ENCODE measurements at regions not wholly inside any gene's neighbourhood (a gene's known extent, or its start where the extent isn't known, plus 50 kb on each side); places are given as distances from the start of the nearest gene placed in this dataset.

DNA sequence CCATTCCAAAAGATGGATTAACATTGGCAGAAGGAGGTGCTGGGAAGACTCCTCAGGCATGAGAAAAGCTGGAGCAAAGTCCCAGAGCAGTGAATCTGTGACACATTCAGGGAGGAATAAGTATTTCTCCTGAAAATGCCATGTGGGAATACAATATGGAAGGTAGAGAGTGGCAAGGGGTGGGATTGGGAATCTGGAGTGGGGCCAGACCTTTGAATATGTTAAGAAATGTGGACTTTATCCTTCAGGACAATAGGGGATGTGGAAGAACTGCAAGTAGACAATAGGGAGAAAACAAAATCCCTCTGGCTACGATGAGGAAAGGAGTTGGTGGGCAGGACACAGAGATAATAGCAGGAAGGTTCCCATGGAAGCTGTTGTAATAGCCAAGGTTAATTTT, 305.6 kb upstream of the TGFBR2 start:
- Histone ChIP-seq H3K9ac (replicated peaks in 1 of 4; ENCODE audit: extremely low read depth in 1 of 4, low read depth in 3 of 4, low read length in 3 of 4) (no peak overlapping the region), H3K4me1 (replicated peaks in 1 of 4; ENCODE audit: control insufficient read depth in 3 of 4, insufficient read depth in 4 of 4, low read length in 3 of 4) (no peaks in the 10 kb centered on the region; a peak in 1 of 7 replicates), H4K20me1 (replicated peaks in 1 of 2; ENCODE audit: control insufficient read depth in 1 of 2, insufficient read depth in 2 of 2, low read length in 2 of 2) (no peaks in the 10 kb centered on the region), H3K79me1 (ENCODE audit: low read depth, low read length) (no peaks in the 10 kb centered on the region), H4K8ac (ENCODE audit: extremely low read depth, insufficient read depth, low read length) (no peak overlapping the region), H3K4me3 (ENCODE audit: extremely low read depth in 1 of 4, insufficient read depth in 2 of 4, low read depth in 3 of 4, low read length in 4 of 4) (no peak overlapping the region), H3K27me3 (replicated peaks in 1 of 4; ENCODE audit: control insufficient read depth in 3 of 4, extremely low read depth in 1 of 4, insufficient read depth in 3 of 4, low read length in 3 of 4) (no peaks in the 10 kb centered on the region), H3K4me2 (ENCODE audit: insufficient read depth in 1 of 2, low read depth in 2 of 2, low read length in 2 of 2) (no peak overlapping the region), H3K9me3 (ENCODE audit: insufficient read depth in 2 of 2, low read depth in 1 of 2, low read length in 1 of 2) (peaks cover 2 to 4% of the 10 kb centered on the region in 2 experiments; a peak in 3 of 4 replicates), H3K23ac (ENCODE audit: insufficient read length) (no peak overlapping the region), H2BK5ac (ENCODE audit: low read depth, low read length) (no peak overlapping the region), H3K23me2 (ENCODE audit: low read depth, low read length) (no peaks in the 10 kb centered on the region; the same call in 1 of the 2 replicates), H3K56ac (replicated peaks; ENCODE audit: insufficient read length, low read depth, low read length) (no peak overlapping the region), H3K14ac (ENCODE audit: insufficient read length) (no peak overlapping the region), H3K27ac (ENCODE audit: low read depth, low read length) (no peak overlapping the region), H3K79me2 (ENCODE audit: control insufficient read depth in 1 of 2, insufficient read depth in 2 of 2, low read length in 2 of 2) (no peaks in the 10 kb centered on the region), H4K5ac (ENCODE audit: insufficient read length, low read depth, low read length) (no peak overlapping the region), H2AK5ac (ENCODE audit: low read depth, low read length) (no peak overlapping the region), H3K18ac (ENCODE audit: extremely low read depth, low read length) (no peak overlapping the region), H3K36me3 (ENCODE audit: control insufficient read depth in 2 of 4, insufficient read depth in 4 of 4, low read length in 3 of 4) (peaks cover 0 to 4% (median 0%) of the 10 kb centered on the region in 4 experiments; a peak in 2 of 8 replicates), H2BK20ac (ENCODE audit: low read length) (no peak overlapping the region), H2BK12ac (ENCODE audit: low read depth, low read length) (no peak overlapping the region), H2AFZ (ENCODE audit: low read length) (no peak overlapping the region), H2BK120ac (replicated peaks; ENCODE audit: low read depth, low read length) (no peak overlapping the region), H3K4ac (replicated peaks; ENCODE audit: insufficient read length, low read depth, low read length) (no peak overlapping the region), H4K91ac (replicated peaks; ENCODE audit: insufficient read length, low read length) (no peak overlapping the region), H2BK15ac (ENCODE audit: low read length) (no peak overlapping the region)
- TF ChIP-seq SAP30 (IDR thresholded peaks at IDR 0.05; ENCODE audit: insufficient read depth, insufficient replicate concordance, low read length) = no peak
- TF ChIP-seq SP1 (IDR thresholded peaks at IDR 0.05; ENCODE audit: low read depth, low read length) = no peak
- no peak for TF ChIP-seq KDM1A (IDR thresholded peaks at IDR 0.05; ENCODE audit: borderline replicate concordance, low read length)
- no peak for TF ChIP-seq TAF7 (optimal IDR thresholded peaks at IDR 0.05; ENCODE audit: borderline replicate concordance, low read depth, low read length)
- TF ChIP-seq POLR2AphosphoS5 (IDR thresholded peaks at IDR 0.05; ENCODE audit: low read depth, low read length) = no peak
- no peak for TF ChIP-seq CREB1 (IDR thresholded peaks at IDR 0.05)
- TF ChIP-seq CBX5 (IDR thresholded peaks at IDR 0.05; ENCODE audit: low read depth, low read length) = no peak
- no peak for TF ChIP-seq EP300 (IDR thresholded peaks at IDR 0.05; ENCODE audit: borderline replicate concordance in 1 of 2, low read depth in 2 of 2, low read length in 2 of 2)
- TF ChIP-seq YY1 (IDR thresholded peaks at IDR 0.05; ENCODE audit: low read depth, low read length) = no peak
- no peak for TF ChIP-seq NANOG (IDR thresholded peaks at IDR 0.05; ENCODE audit: insufficient read depth, low read depth, low read length, poor library complexity, severe bottlenecking)
- no peak for TF ChIP-seq SRF (IDR thresholded peaks at IDR 0.05; ENCODE audit: low read depth, low read length)
- 100% methylated on average over 1 of the region's 1 CpG; no CpG with 5 or more reads in 1 of the 2 experiments for WGBS, 2 experiments (ENCODE audit: extremely low coverage in 1 of 2, insufficient coverage in 1 of 2, insufficient read length in 1 of 2, insufficient replicate concordance in 2 of 2, low coverage in 1 of 2, low lambda C conversion rate in 2 of 2, missing lambda C conversion rate in 1 of 2)
- CTCF ChIA-PET (ENCODE audit: partially characterized antibody) = interaction anchor here (1.1 to 2.8 kb wide), 3 partner anchors 10 to 448 kb away, joined by 3 to 13 read pairs (median 3); no protein-coding TSS in a partner anchor
- FAIRE-seq (no peak), DNase-seq (ENCODE audit: low read depth in 1 of 2, low spot score in 2 of 2) (no peak)
- POLR2A ChIA-PET (ENCODE audit: partially characterized antibody) = no interaction called here
